ENCODE measurements at regions not wholly inside any gene's neighbourhood (a gene's known extent, or its start where the extent isn't known, plus 50 kb on each side); places are given as distances from the start of the nearest gene placed in this dataset.
"Not testable (repeated sequence)": the region's sequence is repeated elsewhere in the genome, so short reads cannot be mapped to it uniquely, and the experiment has no call there.

DNA sequence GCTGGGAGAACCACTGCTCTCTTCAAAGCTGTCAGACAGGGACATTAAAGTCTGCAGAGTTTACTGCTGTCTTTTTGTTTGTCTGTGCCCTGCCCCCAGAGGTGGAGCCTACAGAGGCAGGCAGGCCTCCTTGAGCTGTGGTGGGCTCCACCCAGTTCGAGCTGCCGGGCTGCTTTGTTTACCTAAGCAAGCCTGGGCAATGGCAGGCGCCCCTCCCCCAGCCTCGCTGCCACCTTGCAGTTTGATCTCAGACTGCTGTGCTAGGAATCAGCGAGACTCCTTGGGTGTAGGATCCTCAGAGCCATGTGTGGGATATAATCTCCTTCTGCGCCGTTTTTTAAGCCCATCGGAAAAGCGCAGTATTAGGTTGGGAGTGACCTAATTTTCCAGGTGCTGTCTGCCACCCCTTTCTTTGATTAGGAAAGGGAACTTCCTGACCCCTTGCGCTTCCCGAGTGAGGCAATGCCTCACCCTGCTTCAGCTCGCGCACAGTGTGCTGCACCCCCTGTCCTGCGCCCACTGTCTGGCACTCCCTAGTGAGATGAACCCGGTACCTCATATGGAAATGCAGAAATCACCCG lies 298.3 kb upstream of the MIS18BP1 start:
- peak overlapping the region; percentile 80 for H3K4me3 Mint-ChIP-seq
- H3K36me3 Mint-ChIP-seq (ENCODE audit: low read depth); H3K27ac ChIP-seq (ENCODE audit: low read depth): not testable (repeated sequence)

GRCh38 chr14:45531022-45531421 lies 278.0 kb upstream of the MIS18BP1 start:
- ATAC-seq, result no peak
- Histone ChIP-seq H3K27ac (ENCODE audit: low read depth) (no peak overlapping the region), H3K4me1 (ENCODE audit: insufficient read depth) (no peaks in the 10 kb centered on the region), H3K4me2 (no peak overlapping the region), H3F3A (replicated peaks; ENCODE audit: low read depth) (no peaks in the 10 kb centered on the region), H3K36me3 (ENCODE audit: insufficient read depth) (no peaks in the 10 kb centered on the region), H3K4me3 (no peak overlapping the region), H4K20me1 (replicated peaks; ENCODE audit: insufficient read depth) (no peaks in the 10 kb centered on the region), H2AFZ (no peak overlapping the region), H3K79me2 (replicated peaks; ENCODE audit: insufficient read depth) (no peaks in the 10 kb centered on the region), H3K27me3 (ENCODE audit: insufficient read depth) (no peaks in the 10 kb centered on the region), H3K9me2 (ENCODE audit: insufficient read depth) (0 out of 2 replicates have a peak, but pooled peaks cover 4% of the 10 kb centered on the region)
- no peak for DNase-seq (ENCODE audit: low spot score)
- H3K36me3 Mint-ChIP-seq (ENCODE audit: low read depth), result no peaks in the 10 kb centered on the region; the same call in 2 of the 3 replicates
- H3K4me3 Mint-ChIP-seq, result no peak overlapping the region
- peaks cover 5% of the 10 kb centered on the region; the same call in 1 of the 3 replicates for H3K4me1 Mint-ChIP-seq
- peaks cover 15% of the 10 kb centered on the region; the same call in 2 of the 3 replicates for H3K9me3 Mint-ChIP-seq
- peaks cover 4% of the 10 kb centered on the region for H3K27me3 Mint-ChIP-seq (ENCODE audit: insufficient read depth, low read depth, poor library complexity)
- no peak overlapping the region for H3K27ac Mint-ChIP-seq
- TF ChIP-seq ZNF114 (CRISPR knock-in tag; IDR thresholded peaks at IDR 0.05), result no peak
- no peak for TF ChIP-seq NANOG (IDR thresholded peaks at IDR 0.05; ENCODE audit: borderline replicate concordance)
- no peak for TF ChIP-seq REST (IDR thresholded peaks at IDR 0.05; ENCODE audit: unreplicated experiment)
- TF ChIP-seq, protein P1, sequence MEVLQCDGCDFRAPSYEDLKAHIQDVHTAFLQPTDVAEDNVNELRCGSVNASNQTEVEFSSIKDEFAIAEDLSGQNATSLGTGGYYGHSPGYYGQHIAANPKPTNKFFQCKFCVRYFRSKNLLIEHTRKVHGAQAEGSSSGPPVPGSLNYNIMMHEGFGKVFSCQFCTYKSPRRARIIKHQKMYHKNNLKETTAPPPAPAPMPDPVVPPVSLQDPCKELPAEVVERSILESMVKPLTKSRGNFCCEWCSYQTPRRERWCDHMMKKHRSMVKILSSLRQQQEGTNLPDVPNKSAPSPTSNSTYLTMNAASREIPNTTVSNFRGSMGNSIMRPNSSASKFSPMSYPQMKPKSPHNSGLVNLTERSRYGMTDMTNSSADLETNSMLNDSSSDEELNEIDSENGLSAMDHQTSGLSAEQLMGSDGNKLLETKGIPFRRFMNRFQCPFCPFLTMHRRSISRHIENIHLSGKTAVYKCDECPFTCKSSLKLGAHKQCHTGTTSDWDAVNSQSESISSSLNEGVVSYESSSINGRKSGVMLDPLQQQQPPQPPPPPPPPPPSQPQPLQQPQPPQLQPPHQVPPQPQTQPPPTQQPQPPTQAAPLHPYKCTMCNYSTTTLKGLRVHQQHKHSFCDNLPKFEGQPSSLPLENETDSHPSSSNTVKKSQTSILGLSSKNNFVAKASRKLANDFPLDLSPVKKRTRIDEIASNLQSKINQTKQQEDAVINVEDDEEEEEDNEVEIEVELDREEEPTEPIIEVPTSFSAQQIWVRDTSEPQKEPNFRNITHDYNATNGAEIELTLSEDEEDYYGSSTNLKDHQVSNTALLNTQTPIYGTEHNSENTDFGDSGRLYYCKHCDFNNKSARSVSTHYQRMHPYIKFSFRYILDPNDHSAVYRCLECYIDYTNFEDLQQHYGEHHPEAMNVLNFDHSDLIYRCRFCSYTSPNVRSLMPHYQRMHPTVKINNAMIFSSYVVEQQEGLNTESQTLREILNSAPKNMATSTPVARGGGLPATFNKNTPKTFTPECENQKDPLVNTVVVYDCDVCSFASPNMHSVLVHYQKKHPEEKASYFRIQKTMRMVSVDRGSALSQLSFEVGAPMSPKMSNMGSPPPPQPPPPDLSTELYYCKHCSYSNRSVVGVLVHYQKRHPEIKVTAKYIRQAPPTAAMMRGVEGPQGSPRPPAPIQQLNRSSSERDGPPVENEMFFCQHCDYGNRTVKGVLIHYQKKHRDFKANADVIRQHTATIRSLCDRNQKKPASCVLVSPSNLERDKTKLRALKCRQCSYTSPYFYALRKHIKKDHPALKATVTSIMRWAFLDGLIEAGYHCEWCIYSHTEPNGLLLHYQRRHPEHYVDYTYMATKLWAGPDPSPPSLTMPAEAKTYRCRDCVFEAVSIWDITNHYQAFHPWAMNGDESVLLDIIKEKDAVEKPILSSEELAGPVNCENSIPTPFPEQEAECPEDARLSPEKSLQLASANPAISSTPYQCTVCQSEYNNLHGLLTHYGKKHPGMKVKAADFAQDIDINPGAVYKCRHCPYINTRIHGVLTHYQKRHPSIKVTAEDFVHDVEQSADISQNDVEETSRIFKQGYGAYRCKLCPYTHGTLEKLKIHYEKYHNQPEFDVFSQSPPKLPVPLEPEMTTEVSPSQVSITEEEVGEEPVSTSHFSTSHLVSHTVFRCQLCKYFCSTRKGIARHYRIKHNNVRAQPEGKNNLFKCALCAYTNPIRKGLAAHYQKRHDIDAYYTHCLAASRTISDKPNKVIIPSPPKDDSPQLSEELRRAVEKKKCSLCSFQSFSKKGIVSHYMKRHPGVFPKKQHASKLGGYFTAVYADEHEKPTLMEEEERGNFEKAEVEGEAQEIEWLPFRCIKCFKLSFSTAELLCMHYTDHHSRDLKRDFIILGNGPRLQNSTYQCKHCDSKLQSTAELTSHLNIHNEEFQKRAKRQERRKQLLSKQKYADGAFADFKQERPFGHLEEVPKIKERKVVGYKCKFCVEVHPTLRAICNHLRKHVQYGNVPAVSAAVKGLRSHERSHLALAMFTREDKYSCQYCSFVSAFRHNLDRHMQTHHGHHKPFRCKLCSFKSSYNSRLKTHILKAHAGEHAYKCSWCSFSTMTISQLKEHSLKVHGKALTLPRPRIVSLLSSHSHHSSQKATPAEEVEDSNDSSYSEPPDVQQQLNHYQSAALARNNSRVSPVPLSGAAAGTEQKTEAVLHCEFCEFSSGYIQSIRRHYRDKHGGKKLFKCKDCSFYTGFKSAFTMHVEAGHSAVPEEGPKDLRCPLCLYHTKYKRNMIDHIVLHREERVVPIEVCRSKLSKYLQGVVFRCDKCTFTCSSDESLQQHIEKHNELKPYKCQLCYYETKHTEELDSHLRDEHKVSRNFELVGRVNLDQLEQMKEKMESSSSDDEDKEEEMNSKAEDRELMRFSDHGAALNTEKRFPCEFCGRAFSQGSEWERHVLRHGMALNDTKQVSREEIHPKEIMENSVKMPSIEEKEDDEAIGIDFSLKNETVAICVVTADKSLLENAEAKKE (CRISPR knock-in tag; IDR thresholded peaks at IDR 0.05), result no peak
- no peak for TF ChIP-seq ZNF331 (CRISPR knock-in tag; IDR thresholded peaks at IDR 0.05; ENCODE audit: low read depth)
- TF ChIP-seq, protein P2, sequence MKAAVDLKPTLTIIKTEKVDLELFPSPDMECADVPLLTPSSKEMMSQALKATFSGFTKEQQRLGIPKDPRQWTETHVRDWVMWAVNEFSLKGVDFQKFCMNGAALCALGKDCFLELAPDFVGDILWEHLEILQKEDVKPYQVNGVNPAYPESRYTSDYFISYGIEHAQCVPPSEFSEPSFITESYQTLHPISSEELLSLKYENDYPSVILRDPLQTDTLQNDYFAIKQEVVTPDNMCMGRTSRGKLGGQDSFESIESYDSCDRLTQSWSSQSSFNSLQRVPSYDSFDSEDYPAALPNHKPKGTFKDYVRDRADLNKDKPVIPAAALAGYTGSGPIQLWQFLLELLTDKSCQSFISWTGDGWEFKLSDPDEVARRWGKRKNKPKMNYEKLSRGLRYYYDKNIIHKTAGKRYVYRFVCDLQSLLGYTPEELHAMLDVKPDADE (IDR thresholded peaks at IDR 0.05), result no peak

More for the DNA sequence above, 298.3 kb upstream of the MIS18BP1 start:
- DNase-seq (ENCODE audit: low spot score), result peak; percentile 24
- not testable (repeated sequence) for H3K27me3 ChIP-seq (ENCODE audit: insufficient read depth); H3F3A ChIP-seq (replicated peaks; ENCODE audit: low read depth); H3K79me2 ChIP-seq (replicated peaks; ENCODE audit: insufficient read depth); H3K27me3 Mint-ChIP-seq (ENCODE audit: insufficient read depth, low read depth, poor library complexity); H3K36me3 ChIP-seq (ENCODE audit: insufficient read depth); H4K20me1 ChIP-seq (replicated peaks; ENCODE audit: insufficient read depth); H3K9me2 ChIP-seq (ENCODE audit: insufficient read depth); ATAC-seq
- peak overlapping the region; percentile 53 for H2AFZ ChIP-seq
- H3K4me2 ChIP-seq, result peak overlapping the region; percentile 75
- peaks cover 18% of the 10 kb centered on the region for H3K4me1 ChIP-seq (ENCODE audit: insufficient read depth)
- peaks cover 11% of the 10 kb centered on the region; the same call in 2 of the 3 replicates for H3K9me3 Mint-ChIP-seq
- H3K4me3 ChIP-seq, result peak overlapping the region; percentile 68
- peak overlapping the region; percentile 85 for H3K27ac Mint-ChIP-seq
- peaks cover 17% of the 10 kb centered on the region for H3K4me1 Mint-ChIP-seq

All from GM23338 (cell line).